Left ventricle myocardium inferior (tissue), 1 donor: ENCODE measurements at regions not wholly inside any gene's neighbourhood (a gene's known extent, or its start where the extent isn't known, plus 50 kb on each side); places are given as distances from the start of the nearest gene placed in this dataset.

ENCODE experiments used
- DNase-seq: peaks from one replicate; pipeline ENCODE4 v3.0.0-alpha.2; 2020
- H3K27ac ChIP-seq: fragments of 200-600 bp; replicated peaks from 2 replicates; pipeline ENCODE4 v1.8.0; 2021
- H3K27me3 ChIP-seq: fragments of 200-600 bp; 2 replicates; pipeline ENCODE4 v1.8.0; 2021; ENCODE audit warnings: low read depth
- H3K36me3 ChIP-seq: fragments of 200-600 bp; 2 replicates; pipeline ENCODE4 v1.8.0; 2021
- H3K4me1 ChIP-seq: fragments of 200-600 bp; 2 replicates; pipeline ENCODE4 v1.8.0; 2021
- H3K4me3 ChIP-seq: fragments of 200-600 bp; 2 replicates; pipeline ENCODE4 v1.8.0; 2021; ENCODE audit warnings: mild to moderate bottlenecking, moderate library complexity
- H3K9me3 ChIP-seq: fragments of 200-600 bp; replicated peaks from 2 replicates; pipeline ENCODE4 v1.8.0; 2021
- CTCF ChIP-seq: fragments of 200-600 bp; IDR thresholded peaks from 2 replicates; pipeline ENCODE4 v1.8.0; 2021; ENCODE audit warnings: antibody characterized with exemption, mild to moderate bottlenecking, borderline replicate concordance
- intact Hi-C: fragments of 100-400 bp; cut with micrococcal nuclease; formaldehyde crosslinking; loops from one replicate; pipeline ENCODE4 v1.11.0; 2022
- donor health status: DM: no; HTN: yes; CAD: no; lungs with severe emphysema.

GRCh38 chr10:61847087-61847486, 54.4 kb upstream of the ARID5B start:
- H3K4me3 ChIP-seq = no peak overlapping the region
- no peaks in the 10 kb centered on the region for H3K27me3 ChIP-seq
- intact Hi-C loops = no loop called here
- no peak overlapping the region for H3K27ac ChIP-seq
- H3K4me1 ChIP-seq = no peaks in the 10 kb centered on the region
- TF ChIP-seq CTCF = no peak
- H3K36me3 ChIP-seq = no peaks in the 10 kb centered on the region
- H3K9me3 ChIP-seq = no peaks in the 10 kb centered on the region
- DNase-seq = no peak

DNA sequence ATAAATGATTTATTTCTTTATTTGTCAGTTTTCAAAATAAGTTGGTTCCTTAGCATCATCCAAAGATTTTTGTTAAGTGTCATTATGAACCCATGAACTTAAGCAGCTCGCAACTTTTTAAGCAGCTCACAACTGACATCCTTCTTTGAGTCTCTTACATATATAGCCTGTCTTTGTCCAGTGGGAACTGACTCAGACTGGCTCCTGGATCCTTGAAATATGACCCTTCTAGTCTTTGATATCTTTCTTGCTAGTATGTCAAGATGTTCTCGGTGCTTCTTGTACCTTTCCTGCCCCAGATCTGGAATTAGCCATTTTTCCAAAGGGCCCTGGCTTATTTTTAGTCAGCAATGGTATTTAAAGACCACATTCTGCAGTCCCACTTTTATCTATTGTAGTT, 53.9 kb upstream of the ARID5B start:
- H3K9me3 ChIP-seq = no peaks in the 10 kb centered on the region
- no peak overlapping the region for H3K27ac ChIP-seq
- no peak for DNase-seq
- H3K36me3 ChIP-seq = no peaks in the 10 kb centered on the region
- no peaks in the 10 kb centered on the region for H3K4me1 ChIP-seq
- intact Hi-C loops = no loop called here
- H3K4me3 ChIP-seq = no peak overlapping the region
- no peak for TF ChIP-seq CTCF
- H3K27me3 ChIP-seq = no peaks in the 10 kb centered on the region

GRCh38 chr10:61850376-61850775, 51.1 kb upstream of the ARID5B start:
- intact Hi-C loops = no loop called here
- H3K9me3 ChIP-seq = no peaks in the 10 kb centered on the region
- H3K27ac ChIP-seq = no peak overlapping the region
- no peaks in the 10 kb centered on the region for H3K27me3 ChIP-seq
- no peak overlapping the region for H3K4me3 ChIP-seq
- DNase-seq = no peak
- TF ChIP-seq CTCF = no peak
- no peaks in the 10 kb centered on the region for H3K4me1 ChIP-seq
- H3K36me3 ChIP-seq = no peaks in the 10 kb centered on the region
